HepG2 (cell line): ENCODE measurements at regions not wholly inside any gene's neighbourhood (a gene's known extent, or its start where the extent isn't known, plus 50 kb on each side); places are given as distances from the start of the nearest gene placed in this dataset.
"Not testable (repeated sequence)": the region's sequence is repeated elsewhere in the genome, so short reads cannot be mapped to it uniquely, and the experiment has no call there.

ENCODE experiments used
- ATAC-seq: fragments of 200-7000 bp; cut with Tn5 transposase; 3 replicates; pipeline ENCODE4 v1.9.1; 2020; ENCODE audit warnings: mild to moderate bottlenecking, moderate library complexity
- BruUV-seq: library from RNA; stranded (reverse); fragments of 400-500 nt; replicated peaks from 2 replicates; lab custom pipeline; 2021; lab: Mats Ljungman, UMichigan
- CTCF ChIA-PET: fragments of 300-600 bp; formaldehyde crosslinking; extraction: SDS; loops from one replicate; lab custom pipeline; 2021; ENCODE audit warnings: low total read pairs, inconsistent platforms, low intra/inter-chr PET ratio; lab: Yijun Ruan, JAX
- POLR2A ChIA-PET: fragments of 350-600 bp; sonication (Branson Sonifier 250); formaldehyde crosslinking; loops from one replicate; lab custom pipeline; 2020; ENCODE audit warnings: antibody characterized with exemption, inconsistent platforms; lab: Yijun Ruan, JAX
- DNase-seq: peaks from one replicate; pipeline ENCODE4 v3.0.0-alpha.2; 2015; ENCODE audit warnings: low spot score
- FAIRE-seq: peaks from 3 replicates; lab custom pipeline; 2011; peaks lifted over from hg19 to GRCh38; lab: Jason Lieb, UNC
- H2AFZ ChIP-seq: one replicate; pipeline ENCODE4 v1.6.1; 2011; ENCODE audit warnings: low read length, inconsistent platforms
- H3K27ac ChIP-seq: fragments of 300-600 bp; 3 replicates; pipeline ENCODE4 v1.8.0; 2011; ENCODE audit warnings: mixed run types, mild to moderate bottlenecking, mixed read lengths, low read length, inconsistent platforms; ENCODE audit not compliant: insufficient read depth; ENCODE audit errors: extremely low read length
- H3K27me3 ChIP-seq, 2 experiments: fragments of 200-600 bp in 1 of 2; 2 replicates in 1 of 2; 3 replicates in 1 of 2; pipeline versions ENCODE4 v1.6.0 to v1.8.0; 2011; ENCODE audit warnings: low read length in 2 of 2, mild to moderate bottlenecking in 2 of 2, moderate library complexity in 2 of 2, inconsistent platforms in 1 of 2; ENCODE audit not compliant: insufficient read depth in 2 of 2, control insufficient read depth in 1 of 2
- H3K36me3 ChIP-seq, 2 experiments: fragments of 200-600 bp in 1 of 2; replicated peaks in 1 of 2; 2 replicates in 1 of 2; 3 replicates in 1 of 2; pipeline versions ENCODE4 v1.5.1 to v1.8.0; 2011; ENCODE audit warnings: low read length in 2 of 2, inconsistent platforms in 1 of 2; ENCODE audit not compliant: insufficient read depth in 2 of 2, control insufficient read depth in 1 of 2
- H3K4me1 ChIP-seq: 2 replicates; pipeline ENCODE4 v1.5.1; 2012; ENCODE audit warnings: low read length, inconsistent platforms; ENCODE audit not compliant: insufficient read depth
- H3K4me2 ChIP-seq: 2 replicates; pipeline ENCODE4 v1.6.0; 2011; ENCODE audit warnings: low read depth, low read length, inconsistent platforms
- H3K4me3 ChIP-seq, 3 experiments: fragments of 200-600 bp in 1 of 3; sonication (generic), shearing (Covaris generic) in 1 of 3; replicated peaks in 1 of 3; 2 replicates each; pipeline ENCODE4 v1.5.1; 2011 to 2016; ENCODE audit warnings: low read length in 3 of 3, inconsistent platforms in 2 of 3, low read depth in 2 of 3, mild to moderate bottlenecking in 2 of 3, control low read depth in 1 of 3, mixed read lengths in 1 of 3; ENCODE audit not compliant: insufficient read depth in 1 of 3
- H3K79me2 ChIP-seq: one replicate; pipeline ENCODE4 v1.6.1; 2011; ENCODE audit warnings: low read length, inconsistent platforms; ENCODE audit not compliant: insufficient read depth
- H3K9ac ChIP-seq: 2 replicates; pipeline ENCODE4 v1.6.0; 2011; ENCODE audit warnings: mild to moderate bottlenecking, low read depth, low read length, inconsistent platforms; ENCODE audit not compliant: insufficient read depth
- H3K9me3 ChIP-seq: 2 replicates; pipeline ENCODE4 v1.5.1; 2012; ENCODE audit warnings: mild to moderate bottlenecking, low read length
- H4K20me1 ChIP-seq: 2 replicates; pipeline ENCODE4 v1.6.0; 2011; ENCODE audit warnings: inconsistent platforms, mild to moderate bottlenecking, low read length, moderate library complexity; ENCODE audit not compliant: insufficient read depth
- EED ChIP-seq: sonication (generic); formaldehyde crosslinking; IDR thresholded peaks from 2 replicates; pipeline ENCODE4 v1.5.0; 2020; ENCODE audit warnings: mild to moderate bottlenecking, missing genetic modification reagents
- GPN1 ChIP-seq: sonication (generic); formaldehyde crosslinking; IDR thresholded peaks from 2 replicates; pipeline ENCODE4 v1.5.1; 2020; ENCODE audit warnings: missing genetic modification reagents, borderline replicate concordance
- GZF1 ChIP-seq: sonication (generic); formaldehyde crosslinking; IDR thresholded peaks from 2 replicates; pipeline ENCODE4 v1.5.1; 2020; ENCODE audit warnings: mild to moderate bottlenecking, missing genetic modification reagents
- IKZF4 ChIP-seq: sonication (generic); formaldehyde crosslinking; IDR thresholded peaks from 2 replicates; pipeline ENCODE4 v1.5.1; 2020; ENCODE audit warnings: borderline replicate concordance, mild to moderate bottlenecking, low read depth, missing genetic modification reagents; ENCODE audit errors: not compliant biosample characterization
- MAF1 ChIP-seq: sonication (generic); formaldehyde crosslinking; IDR thresholded peaks from 2 replicates; pipeline ENCODE4 v1.5.0; 2020; ENCODE audit warnings: missing genetic modification reagents, borderline replicate concordance
- NCOA2 ChIP-seq: sonication (generic); formaldehyde crosslinking; IDR thresholded peaks from 2 replicates; pipeline ENCODE4 v1.8.0; 2022; ENCODE audit warnings: inconsistent platforms
- RFXAP ChIP-seq: sonication (generic); formaldehyde crosslinking; IDR thresholded peaks from 2 replicates; pipeline ENCODE4 v1.4.0; 2020; ENCODE audit warnings: missing genetic modification reagents, borderline replicate concordance
- ZNF101 ChIP-seq: sonication (generic); formaldehyde crosslinking; IDR thresholded peaks from 2 replicates; pipeline ENCODE4 v1.4.0; 2020; ENCODE audit warnings: mild to moderate bottlenecking, low read depth, missing genetic modification reagents, borderline replicate concordance
- WGBS: methylation state at CpG from one replicate; pipeline ENCODE4 v1.1.6; 2017; ENCODE audit warnings: low lambda C conversion rate; 5-methylcytosine and 5-hydroxymethylcytosine counted together
- in situ Hi-C: cut with HindIII; loops from 2 replicates; pipeline ENCODE4 v1.10.0; 2017; ENCODE audit warnings: low pct_unique_long_range_greater_than_20kb; ENCODE audit not compliant: extremely low pct_ligation_motif_present
- intact Hi-C: fragments of 100-400 bp; cut with micrococcal nuclease; formaldehyde crosslinking; loops from one replicate; pipeline ENCODE4 v1.10.0; 2022; ENCODE audit not compliant: unreplicated experiment
- TF ChIP-seq, protein P1 (sequence below): sonication (generic); formaldehyde crosslinking; IDR thresholded peaks from 2 replicates; pipeline ENCODE4 v1.5.0; 2020; ENCODE audit warnings: mild to moderate bottlenecking, missing genetic modification reagents
- TF ChIP-seq, protein P2 (sequence below): sonication (generic); formaldehyde crosslinking; IDR thresholded peaks from 2 replicates; pipeline ENCODE4 v1.5.1; 2020; ENCODE audit warnings: mild to moderate bottlenecking, missing genetic modification reagents, moderate library complexity

DNA sequence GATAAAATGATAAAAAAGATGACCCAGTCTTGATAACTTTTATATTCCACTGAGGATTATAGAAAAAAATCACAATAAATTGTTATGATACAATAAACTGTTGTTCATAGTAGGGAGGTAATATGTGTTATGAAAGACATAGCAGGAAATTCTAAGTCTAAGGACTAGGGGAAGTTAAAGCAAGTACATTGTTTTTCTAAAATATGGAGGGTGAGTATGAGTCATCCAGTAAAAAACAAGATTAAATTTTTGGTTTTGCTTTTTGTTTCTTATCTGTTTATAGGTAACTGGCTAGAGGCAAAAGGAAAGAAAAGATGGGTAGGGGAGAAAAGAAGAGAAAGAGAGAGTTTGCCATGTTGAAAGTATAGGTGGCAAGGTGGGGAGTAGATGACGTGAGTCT, 188.4 kb downstream of the POLR1F start (continued):
- TF ChIP-seq, protein P1, sequence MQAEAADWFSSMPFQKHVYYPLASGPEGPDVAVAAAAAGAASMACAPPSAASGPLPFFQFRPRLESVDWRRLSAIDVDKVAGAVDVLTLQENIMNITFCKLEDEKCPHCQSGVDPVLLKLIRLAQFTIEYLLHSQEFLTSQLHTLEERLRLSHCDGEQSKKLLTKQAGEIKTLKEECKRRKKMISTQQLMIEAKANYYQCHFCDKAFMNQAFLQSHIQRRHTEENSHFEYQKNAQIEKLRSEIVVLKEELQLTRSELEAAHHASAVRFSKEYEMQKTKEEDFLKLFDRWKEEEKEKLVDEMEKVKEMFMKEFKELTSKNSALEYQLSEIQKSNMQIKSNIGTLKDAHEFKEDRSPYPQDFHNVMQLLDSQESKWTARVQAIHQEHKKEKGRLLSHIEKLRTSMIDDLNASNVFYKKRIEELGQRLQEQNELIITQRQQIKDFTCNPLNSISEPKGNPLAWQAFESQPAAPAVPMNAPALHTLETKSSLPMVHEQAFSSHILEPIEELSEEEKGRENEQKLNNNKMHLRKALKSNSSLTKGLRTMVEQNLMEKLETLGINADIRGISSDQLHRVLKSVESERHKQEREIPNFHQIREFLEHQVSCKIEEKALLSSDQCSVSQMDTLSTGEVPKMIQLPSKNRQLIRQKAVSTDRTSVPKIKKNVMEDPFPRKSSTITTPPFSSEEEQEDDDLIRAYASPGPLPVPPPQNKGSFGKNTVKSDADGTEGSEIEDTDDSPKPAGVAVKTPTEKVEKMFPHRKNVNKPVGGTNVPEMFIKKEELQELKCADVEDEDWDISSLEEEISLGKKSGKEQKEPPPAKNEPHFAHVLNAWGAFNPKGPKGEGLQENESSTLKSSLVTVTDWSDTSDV (CRISPR knock-in tag): no peak
- TF ChIP-seq ZNF101: no peak
- TF ChIP-seq IKZF4 (CRISPR knock-in tag): no peak
- TF ChIP-seq RFXAP (CRISPR knock-in tag): no peak
- TF ChIP-seq GPN1: no peak
- no peak for TF ChIP-seq GZF1 (CRISPR knock-in tag)
- no peak for TF ChIP-seq EED (CRISPR knock-in tag)
- TF ChIP-seq, protein P2, sequence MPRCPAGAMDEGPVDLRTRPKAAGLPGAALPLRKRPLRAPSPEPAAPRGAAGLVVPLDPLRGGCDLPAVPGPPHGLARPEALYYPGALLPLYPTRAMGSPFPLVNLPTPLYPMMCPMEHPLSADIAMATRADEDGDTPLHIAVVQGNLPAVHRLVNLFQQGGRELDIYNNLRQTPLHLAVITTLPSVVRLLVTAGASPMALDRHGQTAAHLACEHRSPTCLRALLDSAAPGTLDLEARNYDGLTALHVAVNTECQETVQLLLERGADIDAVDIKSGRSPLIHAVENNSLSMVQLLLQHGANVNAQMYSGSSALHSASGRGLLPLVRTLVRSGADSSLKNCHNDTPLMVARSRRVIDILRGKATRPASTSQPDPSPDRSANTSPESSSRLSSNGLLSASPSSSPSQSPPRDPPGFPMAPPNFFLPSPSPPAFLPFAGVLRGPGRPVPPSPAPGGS (CRISPR knock-in tag): no peak

DNA sequence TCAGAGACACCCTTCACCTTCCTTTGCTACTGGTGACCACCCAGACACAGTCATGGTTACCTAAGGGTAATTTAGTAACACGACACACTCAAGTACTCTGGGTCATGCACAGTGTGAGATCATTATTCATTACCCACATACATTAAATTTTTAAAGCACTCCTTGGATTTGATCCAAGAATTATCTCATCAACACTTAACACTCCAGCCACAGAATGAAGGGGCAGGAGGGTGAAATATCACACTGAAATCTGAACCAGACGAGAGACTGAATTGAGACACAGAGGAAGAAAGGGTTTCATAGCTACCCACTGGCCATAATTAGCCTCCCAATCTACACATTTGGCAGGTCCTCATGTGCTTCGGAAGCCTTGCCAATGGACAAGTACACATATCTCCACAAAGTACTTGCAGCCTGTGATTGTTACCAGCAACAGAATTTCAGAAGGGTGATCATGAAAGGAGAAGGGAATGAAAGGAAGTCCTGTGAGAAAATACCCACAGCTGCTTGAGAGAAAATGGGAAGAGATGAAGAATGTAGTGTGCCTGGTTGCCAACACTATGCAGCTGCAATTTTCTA, 189.3 kb downstream of the POLR1F start:
- no peak for ATAC-seq
- no TSS peak for BruUV-seq
- 0% methylated on average over 3 of the region's 3 CpGs for WGBS
- ChIA-PET CTCF (no interaction called here), POLR2A (no interaction called here)
- no peak for TF ChIP-seq MAF1 (CRISPR knock-in tag)
- no peak for TF ChIP-seq NCOA2 (CRISPR knock-in tag)
- no peak for DNase-seq
- Histone ChIP-seq H3K9me3 (peaks cover 78% of the 10 kb centered on the region), H3K27me3 (no peaks in the 10 kb centered on the region), H3K4me1 (no peaks in the 10 kb centered on the region), H3K79me2 (no peaks in the 10 kb centered on the region), H3K36me3 (no peaks in the 10 kb centered on the region), H3K4me3 (no peak overlapping the region), H4K20me1 (no peaks in the 10 kb centered on the region), H3K9ac (no peak overlapping the region), H2AFZ (no peak overlapping the region), H3K27ac (no peak overlapping the region), H3K4me2 (no peak overlapping the region)
- intact Hi-C loops (no loop called here), in situ Hi-C loops (no loop called here)
- no peak for FAIRE-seq

DNA sequence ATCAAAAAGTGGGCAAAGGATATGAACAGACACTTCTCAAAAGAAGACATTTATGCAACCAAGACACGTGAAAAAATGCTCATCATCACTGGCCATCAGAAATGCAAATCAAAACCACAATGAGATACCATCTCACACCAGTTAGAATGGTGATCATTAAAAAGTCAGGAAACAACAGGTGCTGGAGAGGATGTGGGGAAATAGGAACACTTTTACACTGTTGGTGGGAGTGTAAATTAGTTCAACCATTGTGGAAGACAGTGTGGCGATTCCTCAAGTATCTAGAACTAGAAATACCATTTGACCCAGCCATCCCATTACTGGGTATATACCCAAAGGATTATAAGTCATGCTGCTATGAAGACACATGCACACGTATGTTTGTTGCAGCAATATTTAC, 191.3 kb downstream of the POLR1F start:
- intact Hi-C loops, H4K20me1 ChIP-seq, H3K4me1 ChIP-seq, H3K4me2 ChIP-seq, H3K27me3 ChIP-seq, H3K27ac ChIP-seq, POLR2A ChIA-PET, H3K36me3 ChIP-seq, in situ Hi-C loops, H2AFZ ChIP-seq, H3K4me3 ChIP-seq, BruUV-seq, CTCF ChIA-PET, ATAC-seq, FAIRE-seq, H3K9ac ChIP-seq, DNase-seq, H3K79me2 ChIP-seq: not testable (repeated sequence)
- WGBS: 0% methylated on average over 3 of the region's 3 CpGs
- peaks cover 63% of the 10 kb centered on the region for H3K9me3 ChIP-seq
